ENCODE measurements at regions not wholly inside any gene's neighbourhood (a gene's known extent, or its start where the extent isn't known, plus 50 kb on each side); places are given as distances from the start of the nearest gene placed in this dataset.
"Not testable (repeated sequence)": the region's sequence is repeated elsewhere in the genome, so short reads cannot be mapped to it uniquely, and the experiment has no call there.

DNA sequence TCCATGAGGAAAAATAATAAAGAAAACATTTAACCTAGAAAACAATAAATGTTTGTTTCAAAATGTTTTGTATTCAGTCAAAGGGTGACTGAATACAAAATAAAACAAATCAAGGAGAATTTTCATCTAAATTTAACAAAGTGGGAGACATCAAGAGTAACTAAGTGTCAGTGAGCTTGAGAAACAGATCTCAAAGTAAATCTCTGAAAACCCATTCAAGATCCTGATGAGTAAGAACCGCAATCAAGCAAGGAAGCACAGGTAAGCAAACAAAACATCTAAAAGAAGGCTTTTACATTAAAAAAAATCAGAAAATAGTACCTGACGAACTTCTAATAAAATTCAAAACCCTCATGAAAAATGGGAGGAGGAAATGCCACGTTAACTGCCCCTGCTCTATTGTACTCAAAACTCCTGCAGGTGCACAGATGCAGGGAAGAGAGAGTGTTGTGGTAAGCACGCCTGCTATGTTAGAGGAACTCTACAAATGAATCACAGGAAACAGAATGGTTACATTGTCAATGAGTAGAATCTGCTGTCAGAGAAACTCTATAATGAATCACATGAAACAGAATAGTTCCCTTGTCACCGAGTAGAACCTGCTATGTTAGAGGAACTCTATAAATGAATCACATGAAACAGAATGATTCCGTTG, 309.6 kb upstream of the FRG1 start:
- peaks cover 17% of the 10 kb centered on the region for H3K9me3 Mint-ChIP-seq
- not testable (repeated sequence) for H3K4me3 ChIP-seq (ENCODE audit: low read length); H3K4me1 Mint-ChIP-seq; H3K27ac Mint-ChIP-seq; DNase-seq; H3K27ac ChIP-seq (ENCODE audit: low read depth, low read length); H3K4me3 Mint-ChIP-seq; H3K27me3 Mint-ChIP-seq (ENCODE audit: insufficient read depth); H3K9me3 ChIP-seq (ENCODE audit: control insufficient read depth, low read length); H3K27me3 ChIP-seq (ENCODE audit: control insufficient read depth, insufficient read depth, low read length, poor library complexity, severe bottlenecking); H3K4me1 ChIP-seq (ENCODE audit: control insufficient read depth, insufficient read depth, low read length); H3K9ac ChIP-seq (ENCODE audit: extremely low read depth, low read length, poor library complexity, severe bottlenecking); H3K36me3 ChIP-seq (ENCODE audit: control insufficient read depth, insufficient read depth, low read length); H3K36me3 Mint-ChIP-seq (ENCODE audit: low read depth)
- 82 to 94% methylated on average over 4 to 6 of the region's 6 CpGs for WGBS, 2 experiments (ENCODE audit: insufficient coverage in 1 of 2, insufficient read length in 1 of 2)

DNA sequence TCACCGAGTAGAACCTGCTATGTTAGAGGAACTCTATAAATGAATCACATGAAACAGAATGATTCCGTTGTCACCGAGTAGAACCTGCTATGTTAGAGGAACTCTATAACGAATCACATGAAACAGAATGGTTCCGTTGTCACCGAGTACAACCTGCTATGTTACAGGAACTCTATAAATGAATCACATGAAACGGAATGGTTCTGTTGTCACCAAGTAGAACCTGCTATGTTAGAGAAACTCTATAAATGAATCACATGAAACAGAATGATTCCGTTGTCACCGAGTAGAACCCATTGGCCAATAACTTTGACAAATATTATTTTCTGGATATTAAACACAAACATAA, 309.1 kb upstream of the FRG1 start:
- peaks cover 17% of the 10 kb centered on the region for H3K9me3 Mint-ChIP-seq
- H3K4me1 Mint-ChIP-seq = not testable (repeated sequence)

GRCh38 chr4:189650436-189650835, 290.2 kb upstream of the FRG1 start:
- 58 to 83% methylated on average over 1 to 2 of the region's 2 CpGs for WGBS, 2 experiments (ENCODE audit: insufficient coverage in 1 of 2, insufficient read length in 1 of 2)
- not testable (repeated sequence) for H3K4me1 Mint-ChIP-seq; H3K4me3 Mint-ChIP-seq; H3K4me3 ChIP-seq (ENCODE audit: low read length); H3K9ac ChIP-seq (ENCODE audit: extremely low read depth, low read length, poor library complexity, severe bottlenecking); H3K9me3 ChIP-seq (ENCODE audit: control insufficient read depth, low read length); H3K4me1 ChIP-seq (ENCODE audit: control insufficient read depth, insufficient read depth, low read length); H3K27me3 ChIP-seq (ENCODE audit: control insufficient read depth, insufficient read depth, low read length, poor library complexity, severe bottlenecking); H3K36me3 Mint-ChIP-seq (ENCODE audit: low read depth); H3K27ac ChIP-seq (ENCODE audit: low read depth, low read length); H3K36me3 ChIP-seq (ENCODE audit: control insufficient read depth, insufficient read depth, low read length); H3K27ac Mint-ChIP-seq; H3K27me3 Mint-ChIP-seq (ENCODE audit: insufficient read depth)
- DNase-seq = peak; percentile 62
- peaks cover 37% of the 10 kb centered on the region for H3K9me3 Mint-ChIP-seq

More for the DNA sequence above, 309.1 kb upstream of the FRG1 start:
- H3K27me3 Mint-ChIP-seq (ENCODE audit: insufficient read depth); H3K27ac ChIP-seq (ENCODE audit: low read depth, low read length); H3K9ac ChIP-seq (ENCODE audit: extremely low read depth, low read length, poor library complexity, severe bottlenecking); H3K27me3 ChIP-seq (ENCODE audit: control insufficient read depth, insufficient read depth, low read length, poor library complexity, severe bottlenecking); H3K4me3 Mint-ChIP-seq; H3K36me3 ChIP-seq (ENCODE audit: control insufficient read depth, insufficient read depth, low read length); H3K4me1 ChIP-seq (ENCODE audit: control insufficient read depth, insufficient read depth, low read length); H3K36me3 Mint-ChIP-seq (ENCODE audit: low read depth); H3K9me3 ChIP-seq (ENCODE audit: control insufficient read depth, low read length); DNase-seq; H3K4me3 ChIP-seq (ENCODE audit: low read length); H3K27ac Mint-ChIP-seq: not testable (repeated sequence)
- WGBS, 2 experiments (ENCODE audit: insufficient coverage in 1 of 2, insufficient read length in 1 of 2) = 95 to 97% methylated on average over 7 to 9 of the region's 9 CpGs

DNA sequence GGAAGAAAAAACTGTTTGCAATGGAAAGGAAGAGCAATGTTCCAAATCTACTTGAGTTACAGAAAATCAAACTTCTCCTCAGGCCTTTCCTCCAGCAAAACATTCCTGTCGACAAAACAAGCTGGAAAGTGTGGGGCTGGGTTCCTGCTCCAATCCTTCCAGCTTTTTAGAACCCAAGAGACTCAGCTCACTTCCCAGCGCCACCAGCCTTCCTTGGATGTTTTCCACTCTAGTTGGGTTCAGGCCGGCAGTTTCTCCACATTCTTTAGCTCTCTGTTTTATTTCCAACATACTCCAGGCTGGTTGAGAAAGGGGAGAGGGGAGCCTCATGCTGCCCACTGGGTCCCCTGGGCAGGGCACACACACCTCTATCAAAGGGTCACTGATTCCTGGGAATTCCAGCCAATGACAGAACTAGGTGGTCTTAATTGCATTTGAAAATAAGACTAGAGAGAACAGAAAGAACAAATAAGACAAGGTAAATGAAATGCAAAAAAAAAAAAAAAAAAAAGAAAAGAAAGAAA, 287.5 kb upstream of the FRG1 start:
- H3K27me3 ChIP-seq (ENCODE audit: control insufficient read depth, insufficient read depth, low read length, poor library complexity, severe bottlenecking); H3K27ac ChIP-seq (ENCODE audit: low read depth, low read length): not testable (repeated sequence)

GRCh38 chr4:189653983-189654382, 286.7 kb upstream of the FRG1 start:
- H3K9me3 Mint-ChIP-seq = peaks cover 45% of the 10 kb centered on the region
- H3K4me3 Mint-ChIP-seq; H3K27ac ChIP-seq (ENCODE audit: low read depth, low read length); H3K4me3 ChIP-seq (ENCODE audit: low read length); H3K9me3 ChIP-seq (ENCODE audit: control insufficient read depth, low read length); H3K9ac ChIP-seq (ENCODE audit: extremely low read depth, low read length, poor library complexity, severe bottlenecking); H3K27me3 ChIP-seq (ENCODE audit: control insufficient read depth, insufficient read depth, low read length, poor library complexity, severe bottlenecking); H3K4me1 ChIP-seq (ENCODE audit: control insufficient read depth, insufficient read depth, low read length); H3K36me3 Mint-ChIP-seq (ENCODE audit: low read depth); H3K4me1 Mint-ChIP-seq; DNase-seq; H3K27ac Mint-ChIP-seq; H3K27me3 Mint-ChIP-seq (ENCODE audit: insufficient read depth); H3K36me3 ChIP-seq (ENCODE audit: control insufficient read depth, insufficient read depth, low read length): not testable (repeated sequence)
- 85% methylated on average over 6 of the region's 7 CpGs; no CpG with 5 or more reads in 1 of the 2 experiments for WGBS, 2 experiments (ENCODE audit: insufficient coverage in 1 of 2, insufficient read length in 1 of 2)

More for the DNA sequence above, 287.5 kb upstream of the FRG1 start:
- not testable (repeated sequence) for H3K36me3 ChIP-seq (ENCODE audit: control insufficient read depth, insufficient read depth, low read length); H3K36me3 Mint-ChIP-seq (ENCODE audit: low read depth); H3K9me3 ChIP-seq (ENCODE audit: control insufficient read depth, low read length); H3K4me1 ChIP-seq (ENCODE audit: control insufficient read depth, insufficient read depth, low read length); DNase-seq; H3K4me3 Mint-ChIP-seq; H3K4me3 ChIP-seq (ENCODE audit: low read length); H3K27me3 Mint-ChIP-seq (ENCODE audit: insufficient read depth); H3K9ac ChIP-seq (ENCODE audit: extremely low read depth, low read length, poor library complexity, severe bottlenecking); H3K27ac Mint-ChIP-seq; H3K4me1 Mint-ChIP-seq
- peaks cover 39% of the 10 kb centered on the region for H3K9me3 Mint-ChIP-seq
- WGBS, 2 experiments (ENCODE audit: insufficient coverage in 1 of 2, insufficient read length in 1 of 2) = no CpG with 5 or more reads among the region's 3 CpGs

DNA sequence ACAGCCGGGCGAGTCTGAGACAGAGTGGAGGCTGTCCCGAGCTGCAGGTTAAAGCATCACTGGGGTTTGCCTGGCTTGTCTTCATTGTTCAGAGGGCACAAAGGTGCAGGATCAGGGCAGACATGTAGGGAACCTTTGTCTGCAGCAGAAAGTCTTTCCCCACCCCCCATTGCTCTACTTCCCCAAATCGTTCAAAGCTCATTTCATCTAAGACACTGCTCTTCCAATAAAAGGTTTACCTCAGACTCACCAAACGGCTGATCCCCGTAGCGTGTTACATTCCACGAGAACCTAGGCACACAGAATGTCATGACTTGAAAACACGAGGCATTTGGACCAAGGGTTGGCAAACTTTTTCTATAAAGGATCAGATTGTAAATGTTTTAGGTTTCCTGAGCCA, 286.3 kb upstream of the FRG1 start:
- H3K9ac ChIP-seq (ENCODE audit: extremely low read depth, low read length, poor library complexity, severe bottlenecking); H3K4me3 ChIP-seq (ENCODE audit: low read length); H3K27me3 ChIP-seq (ENCODE audit: control insufficient read depth, insufficient read depth, low read length, poor library complexity, severe bottlenecking); H3K4me1 Mint-ChIP-seq; H3K9me3 ChIP-seq (ENCODE audit: control insufficient read depth, low read length); H3K27me3 Mint-ChIP-seq (ENCODE audit: insufficient read depth); H3K36me3 ChIP-seq (ENCODE audit: control insufficient read depth, insufficient read depth, low read length); H3K36me3 Mint-ChIP-seq (ENCODE audit: low read depth); H3K4me1 ChIP-seq (ENCODE audit: control insufficient read depth, insufficient read depth, low read length); H3K4me3 Mint-ChIP-seq; H3K27ac ChIP-seq (ENCODE audit: low read depth, low read length); DNase-seq; H3K27ac Mint-ChIP-seq: not testable (repeated sequence)
- WGBS, 2 experiments (ENCODE audit: insufficient coverage in 1 of 2, insufficient read length in 1 of 2) = 60 to 80% methylated on average over 1 to 6 of the region's 9 CpGs
- H3K9me3 Mint-ChIP-seq = peaks cover 43% of the 10 kb centered on the region

DNA sequence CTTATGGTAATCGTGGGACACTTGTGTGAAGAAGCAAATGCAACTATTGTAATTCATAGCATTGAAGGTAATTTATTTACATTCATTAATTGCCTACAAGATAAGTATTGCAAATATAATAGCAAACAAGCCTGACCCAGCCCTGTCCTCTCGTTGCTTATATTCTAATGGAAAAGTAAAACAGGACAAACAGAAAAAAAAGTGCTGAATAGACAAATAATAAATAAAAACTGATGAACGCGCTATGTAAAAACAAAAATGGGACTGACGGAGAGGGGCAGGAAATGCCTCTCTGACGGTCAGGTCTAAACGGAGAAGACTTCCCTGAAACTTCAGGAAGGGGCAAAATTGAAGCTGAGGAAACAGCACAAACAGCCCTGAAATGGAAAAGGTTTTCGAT, 284.9 kb upstream of the FRG1 start:
- H3K4me1 ChIP-seq (ENCODE audit: control insufficient read depth, insufficient read depth, low read length); H3K27me3 Mint-ChIP-seq (ENCODE audit: insufficient read depth); H3K9ac ChIP-seq (ENCODE audit: extremely low read depth, low read length, poor library complexity, severe bottlenecking); H3K36me3 ChIP-seq (ENCODE audit: control insufficient read depth, insufficient read depth, low read length); DNase-seq; H3K27ac ChIP-seq (ENCODE audit: low read depth, low read length); H3K36me3 Mint-ChIP-seq (ENCODE audit: low read depth); H3K4me1 Mint-ChIP-seq; H3K4me3 Mint-ChIP-seq; H3K9me3 ChIP-seq (ENCODE audit: control insufficient read depth, low read length); H3K27me3 ChIP-seq (ENCODE audit: control insufficient read depth, insufficient read depth, low read length, poor library complexity, severe bottlenecking); H3K27ac Mint-ChIP-seq; H3K4me3 ChIP-seq (ENCODE audit: low read length): not testable (repeated sequence)
- H3K9me3 Mint-ChIP-seq = peaks cover 35% of the 10 kb centered on the region
- 90 to 92% methylated on average over 2 to 6 of the region's 8 CpGs for WGBS, 2 experiments (ENCODE audit: insufficient coverage in 1 of 2, insufficient read length in 1 of 2)

All from endodermal cell (in vitro differentiated cells).